ENCODE measurements at regions not wholly inside any gene's neighbourhood (a gene's known extent, or its start where the extent isn't known, plus 50 kb on each side); places are given as distances from the start of the nearest gene placed in this dataset.
A peak's percentile ranks its signal among the peaks of the same experiment; 100 is the strongest.

DNA sequence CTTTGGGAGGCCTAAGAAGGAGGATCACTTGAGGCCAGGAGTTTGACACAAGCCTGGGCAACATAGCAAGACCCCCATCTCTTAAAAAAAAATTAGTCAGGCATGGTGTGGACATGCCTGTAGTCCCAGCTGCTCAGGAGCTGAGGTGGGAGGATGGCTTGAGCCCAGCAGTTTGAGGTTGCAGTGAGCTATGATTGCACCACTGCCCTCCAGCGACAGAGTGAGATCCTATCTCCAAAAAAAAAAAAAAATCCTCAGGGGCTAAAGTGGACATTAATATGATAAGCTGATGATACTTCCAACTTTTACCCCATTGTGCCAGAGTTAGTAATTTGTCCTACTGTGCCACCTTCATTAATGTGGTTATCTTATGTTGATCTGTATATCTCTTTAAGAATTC, 327.8 kb upstream of the FMN2 start:
- TF ChIP-seq, protein P1, sequence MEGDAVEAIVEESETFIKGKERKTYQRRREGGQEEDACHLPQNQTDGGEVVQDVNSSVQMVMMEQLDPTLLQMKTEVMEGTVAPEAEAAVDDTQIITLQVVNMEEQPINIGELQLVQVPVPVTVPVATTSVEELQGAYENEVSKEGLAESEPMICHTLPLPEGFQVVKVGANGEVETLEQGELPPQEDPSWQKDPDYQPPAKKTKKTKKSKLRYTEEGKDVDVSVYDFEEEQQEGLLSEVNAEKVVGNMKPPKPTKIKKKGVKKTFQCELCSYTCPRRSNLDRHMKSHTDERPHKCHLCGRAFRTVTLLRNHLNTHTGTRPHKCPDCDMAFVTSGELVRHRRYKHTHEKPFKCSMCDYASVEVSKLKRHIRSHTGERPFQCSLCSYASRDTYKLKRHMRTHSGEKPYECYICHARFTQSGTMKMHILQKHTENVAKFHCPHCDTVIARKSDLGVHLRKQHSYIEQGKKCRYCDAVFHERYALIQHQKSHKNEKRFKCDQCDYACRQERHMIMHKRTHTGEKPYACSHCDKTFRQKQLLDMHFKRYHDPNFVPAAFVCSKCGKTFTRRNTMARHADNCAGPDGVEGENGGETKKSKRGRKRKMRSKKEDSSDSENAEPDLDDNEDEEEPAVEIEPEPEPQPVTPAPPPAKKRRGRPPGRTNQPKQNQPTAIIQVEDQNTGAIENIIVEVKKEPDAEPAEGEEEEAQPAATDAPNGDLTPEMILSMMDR (conservative IDR thresholded peaks at IDR 0.05; ENCODE audit: low read depth, low read length): 0 out of 2 replicates have a peak, but pooled peaks have one; percentile 26
- TF ChIP-seq EZH2 (IDR thresholded peaks at IDR 0.05; ENCODE audit: low read length, unreplicated experiment): no peak

All from PC-3 (cell line).